Activated CD8-positive, alpha-beta memory T cell treated with anti-CD3 and anti-CD28 coated beads for 36 hours (primary cell): ENCODE measurements at regions not wholly inside any gene's neighbourhood (a gene's known extent, or its start where the extent isn't known, plus 50 kb on each side); places are given as distances from the start of the nearest gene placed in this dataset.

Experiments
- CTCF ChIA-PET: fragments of 350-600 bp; sonication (Branson Sonifier 250); formaldehyde crosslinking; loops from one replicate; lab custom pipeline; 2021; ENCODE audit warnings: antibody characterized with exemption; lab: Charles Lee
- POLR2A ChIA-PET: fragments of 350-600 bp; sonication (Branson Sonifier 250); formaldehyde crosslinking; loops from one replicate; lab custom pipeline; 2021; ENCODE audit warnings: antibody characterized with exemption; lab: Charles Lee

DNA sequence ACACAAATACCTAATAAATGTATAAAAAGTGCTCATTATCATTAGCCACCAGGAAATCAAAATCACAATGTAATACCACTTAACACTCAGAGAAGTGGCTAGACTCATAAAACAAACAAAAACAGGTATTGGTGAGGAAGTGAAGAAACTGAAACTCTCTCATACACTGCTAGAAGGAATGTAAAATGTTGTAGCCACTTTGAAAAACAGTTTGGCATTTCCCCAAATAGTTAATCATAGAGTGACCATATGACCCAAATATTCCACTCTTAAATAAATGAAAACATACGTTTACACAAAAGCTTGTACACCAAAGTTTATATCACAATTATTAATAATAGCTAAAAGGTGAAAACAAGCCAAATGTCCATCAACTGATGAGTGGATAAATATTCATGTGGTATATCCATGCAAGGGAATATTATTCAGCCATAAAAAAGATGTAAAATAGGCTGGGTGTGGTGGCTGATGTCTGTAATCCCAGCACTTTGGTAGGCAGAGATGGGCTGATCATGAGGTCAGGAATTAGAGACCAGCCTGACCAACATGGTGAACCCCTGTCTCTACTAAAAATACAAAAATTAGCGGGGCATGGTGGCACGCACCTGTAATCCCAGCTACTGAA is 86.2 kb upstream of the COL5A2 start:
- ChIA-PET CTCF (no interaction called here), POLR2A (no interaction called here)

- ChIA-PET POLR2A (no interaction called here), CTCF (no interaction called here)
These were observed 87.9 kb upstream of the COL5A2 start for GRCh38 chr2:189267491-189267890.

GRCh38 chr2:189267925-189268579 is 88.5 kb upstream of the COL5A2 start:
- ChIA-PET POLR2A (no interaction called here), CTCF (no interaction called here)

GRCh38 chr2:189268763-189269162 is 89.2 kb upstream of the COL5A2 start:
- ChIA-PET POLR2A (no interaction called here), CTCF (no interaction called here)

DNA sequence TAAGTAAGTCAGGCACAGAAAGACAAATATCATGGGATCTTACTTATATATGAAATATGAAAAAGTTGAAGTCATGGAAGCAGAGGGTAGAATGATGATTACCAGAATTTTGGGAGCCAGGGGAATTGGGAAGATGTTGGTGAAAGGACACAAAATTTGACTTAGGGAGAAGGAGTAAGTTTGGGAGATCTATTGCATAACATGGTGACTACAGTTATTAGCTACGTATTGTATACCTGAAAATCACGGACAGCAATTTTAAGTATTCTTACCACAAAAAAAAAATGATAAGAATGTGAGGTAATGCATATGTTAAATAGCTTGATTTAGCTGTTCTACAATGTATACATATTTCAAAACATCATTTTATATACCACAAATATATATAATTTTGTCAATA is 94.2 kb upstream of the COL5A2 start:
- POLR2A ChIA-PET, result no interaction called here
- CTCF ChIA-PET, result no interaction called here

DNA sequence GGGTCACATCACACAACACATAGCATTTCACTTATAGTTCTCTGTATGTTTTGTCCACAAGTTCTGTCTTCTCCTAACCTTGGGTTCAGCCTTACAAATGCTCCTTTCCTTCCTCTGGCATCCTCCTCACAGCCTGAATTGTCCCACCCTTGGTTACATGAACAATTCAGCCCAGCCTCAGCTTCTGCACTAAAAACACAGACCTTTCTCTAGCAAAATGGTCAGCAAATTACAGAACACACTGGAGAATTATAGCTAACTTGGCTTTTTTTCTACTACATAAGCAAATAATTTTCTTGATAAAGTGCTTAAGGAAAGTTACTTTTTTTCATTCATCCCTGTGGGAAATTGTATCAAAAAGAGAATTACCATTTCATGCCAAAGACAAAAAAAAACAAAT is 94.8 kb upstream of the COL5A2 start:
- ChIA-PET POLR2A (no interaction called here), CTCF (no interaction called here)

DNA sequence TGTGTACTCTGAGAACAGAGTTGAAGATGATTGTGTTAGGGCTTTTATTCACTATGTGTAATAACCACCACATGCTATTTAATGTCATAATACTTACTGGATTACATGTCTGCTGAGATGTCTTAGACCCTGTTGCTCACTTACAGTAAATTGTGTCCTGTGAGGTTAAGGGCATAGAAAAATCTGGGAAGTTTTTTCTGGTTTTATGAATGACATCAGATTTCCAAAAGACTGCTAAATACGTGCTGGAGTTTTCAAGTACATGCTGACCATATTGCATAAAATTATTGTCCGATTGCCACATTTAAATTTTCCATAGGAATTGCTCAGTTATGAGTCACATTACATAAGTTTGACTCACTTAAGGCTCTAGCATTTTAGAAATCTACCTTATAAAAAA is 96.7 kb upstream of the COL5A2 start:
- ChIA-PET CTCF (no interaction called here), POLR2A (no interaction called here)

GRCh38 chr2:189281201-189281600 is 101.6 kb upstream of the COL5A2 start:
- CTCF ChIA-PET, result no interaction called here
- POLR2A ChIA-PET, result no interaction called here

- ChIA-PET POLR2A (no interaction called here), CTCF (no interaction called here)
These were observed 105.8 kb upstream of the COL5A2 start for GRCh38 chr2:189285349-189285748.

DNA sequence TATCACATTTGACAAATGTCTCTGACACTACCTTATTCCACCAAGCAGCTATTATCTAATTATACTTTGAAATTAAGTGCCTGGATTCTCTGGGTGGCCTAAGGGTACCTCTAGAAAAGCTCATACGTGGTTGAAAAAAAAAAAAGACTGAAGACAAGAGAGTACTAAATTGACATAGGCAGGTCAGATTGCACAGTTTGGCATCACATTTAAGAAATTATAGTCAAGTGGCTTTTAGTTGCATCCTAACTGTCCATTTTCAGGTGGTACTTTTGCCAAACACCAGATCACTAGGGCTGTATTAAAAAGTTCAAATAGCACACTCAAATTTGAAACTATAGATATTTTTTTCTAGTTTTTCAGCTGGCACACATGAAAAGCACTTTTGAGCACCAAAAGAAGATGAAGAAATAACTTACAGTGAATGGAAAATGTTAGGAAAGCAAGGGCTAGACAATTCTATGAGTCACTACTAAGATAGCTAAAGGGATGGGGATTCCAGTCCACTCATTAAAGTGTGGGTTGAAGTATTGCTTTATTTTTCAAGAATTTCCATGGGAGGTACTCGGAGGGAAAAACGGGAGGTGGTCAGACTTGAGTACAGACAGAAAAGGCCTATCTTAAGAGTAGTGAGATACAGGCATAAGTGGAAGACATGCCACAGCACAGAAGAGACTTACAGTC is 106.5 kb upstream of the COL5A2 start:
- CTCF ChIA-PET, result no interaction called here

GRCh38 chr2:189287363-189287762 is 107.8 kb upstream of the COL5A2 start:
- POLR2A ChIA-PET, result no interaction called here
- CTCF ChIA-PET, result interaction anchor here (0.6 to 1.5 kb wide), 3 partner anchors 139 to 1839 kb away, joined by 3 to 6 read pairs (median 3); no protein-coding TSS in a partner anchor

More for the DNA sequence above, 106.5 kb upstream of the COL5A2 start:
- POLR2A ChIA-PET, result interaction anchor here (0.7 kb wide), 1 partner anchor 16 kb away, joined by 3 read pairs; no protein-coding TSS in a partner anchor

DNA sequence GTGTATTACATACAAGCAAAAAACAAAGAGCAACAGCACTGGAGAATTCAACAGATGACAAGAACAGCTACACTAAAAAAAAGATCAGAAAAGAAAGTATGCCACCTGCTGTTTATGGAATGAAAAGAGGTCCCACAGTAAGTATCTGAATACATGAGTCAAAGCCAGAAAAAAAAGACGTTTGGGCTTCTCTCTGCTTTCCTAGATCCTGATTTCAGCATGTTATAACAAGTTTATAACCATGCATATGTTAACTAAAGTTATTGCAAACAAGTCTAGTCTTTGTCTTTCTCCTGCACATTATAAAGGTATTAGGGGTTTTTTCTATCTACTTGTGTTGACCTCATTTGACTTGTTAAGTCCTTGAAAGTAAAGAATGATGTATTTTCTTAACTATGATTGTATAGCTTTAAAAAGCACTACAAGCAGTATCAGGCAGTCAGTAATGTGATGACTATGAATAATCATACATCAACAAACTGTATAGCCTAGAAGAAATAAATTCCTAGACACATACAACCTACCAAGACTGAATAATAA is 108.5 kb upstream of the COL5A2 start:
- POLR2A ChIA-PET, result no interaction called here

GRCh38 chr2:189291460-189291859 is 111.9 kb upstream of the COL5A2 start:
- ChIA-PET POLR2A (no interaction called here), CTCF (no interaction called here)

More for the DNA sequence above, 108.5 kb upstream of the COL5A2 start:
- CTCF ChIA-PET, result interaction anchor here (0.6 to 1.5 kb wide), 4 partner anchors 140 to 155 kb away, joined by 3 to 6 read pairs (median 4); no protein-coding TSS in a partner anchor

DNA sequence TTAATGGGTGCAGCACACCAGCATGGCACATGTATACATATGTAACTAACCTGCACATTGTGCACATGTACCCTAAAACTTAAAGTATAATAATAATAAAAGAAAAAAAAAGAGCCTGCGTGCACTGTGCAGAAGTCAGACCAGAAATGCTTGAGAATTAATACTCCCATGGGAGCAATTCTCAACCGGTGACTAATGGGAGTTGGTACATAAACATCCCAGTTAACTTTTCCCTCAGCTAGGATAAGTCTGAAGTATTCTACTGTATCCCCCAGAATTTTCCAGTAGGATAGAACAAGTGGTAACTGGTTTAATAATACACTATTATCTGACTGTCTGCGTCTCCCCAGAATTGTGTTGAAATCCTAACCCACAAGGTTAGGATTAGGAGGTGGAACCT is 113.6 kb upstream of the COL5A2 start:
- ChIA-PET POLR2A (no interaction called here), CTCF (interaction anchor here (0.7 kb wide), 1 partner anchor 26 kb away, joined by 5 read pairs; no protein-coding TSS in a partner anchor)

DNA sequence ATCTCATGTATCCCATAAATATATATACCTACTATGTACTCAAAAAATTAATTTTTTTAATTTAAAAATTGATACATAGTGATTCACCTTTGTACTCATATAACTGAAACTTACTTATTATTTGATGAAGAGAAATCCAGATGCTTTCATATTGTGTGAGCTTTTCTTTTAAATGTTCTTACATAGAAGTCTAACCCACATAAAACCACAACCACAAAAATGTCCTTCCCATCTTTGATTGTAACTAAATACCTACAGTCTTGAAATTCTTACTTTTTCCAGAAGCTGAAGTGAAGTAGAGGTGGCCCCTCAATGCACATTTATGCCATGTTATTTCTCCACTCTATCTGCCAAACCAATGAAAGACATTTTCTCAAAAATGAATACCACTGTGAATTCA is 117.9 kb upstream of the COL5A2 start:
- POLR2A ChIA-PET, result no interaction called here
- CTCF ChIA-PET, result no interaction called here

DNA sequence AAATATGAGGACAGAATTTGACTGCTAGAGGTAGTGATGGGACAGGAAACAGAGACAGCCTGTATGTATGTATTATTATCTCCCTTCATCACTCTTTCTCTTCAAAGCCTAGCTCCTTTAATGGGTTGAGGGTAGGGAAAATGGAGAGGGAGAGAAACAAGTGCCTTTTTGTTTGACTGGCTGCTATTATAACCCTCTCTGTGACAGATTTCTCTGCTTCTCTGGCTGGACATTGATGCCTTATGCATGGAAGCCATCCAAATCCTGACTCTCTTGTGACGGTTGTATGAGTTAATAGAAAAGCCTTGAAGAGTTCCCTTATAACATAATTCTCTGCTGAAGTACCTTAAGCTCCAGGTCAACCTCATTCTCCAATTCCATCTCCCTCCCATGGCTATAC is 118.5 kb upstream of the COL5A2 start:
- CTCF ChIA-PET, result no interaction called here
- POLR2A ChIA-PET, result no interaction called here

GRCh38 chr2:189298481-189298880 is 118.9 kb upstream of the COL5A2 start:
- POLR2A ChIA-PET, result no interaction called here
- CTCF ChIA-PET, result no interaction called here

DNA sequence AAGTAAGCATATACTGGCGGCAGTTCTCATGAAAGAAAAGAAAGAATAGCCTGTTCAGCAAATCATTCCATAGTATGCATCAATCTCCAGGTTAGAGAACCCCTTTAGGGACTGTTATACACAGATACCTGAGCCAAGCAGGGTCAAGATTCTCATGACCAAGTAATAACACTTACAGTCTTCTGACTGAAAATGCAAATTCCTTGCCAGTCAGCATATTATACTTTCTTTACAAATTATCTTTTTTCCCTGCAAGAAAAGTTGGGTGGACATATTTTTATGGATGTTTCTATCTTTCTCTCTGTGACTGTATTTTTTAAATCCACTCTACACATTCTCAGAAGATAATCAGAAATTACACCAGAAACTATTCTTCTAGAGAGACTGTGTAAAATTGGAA is 120.4 kb upstream of the COL5A2 start:
- POLR2A ChIA-PET, result no interaction called here
- CTCF ChIA-PET, result no interaction called here

DNA sequence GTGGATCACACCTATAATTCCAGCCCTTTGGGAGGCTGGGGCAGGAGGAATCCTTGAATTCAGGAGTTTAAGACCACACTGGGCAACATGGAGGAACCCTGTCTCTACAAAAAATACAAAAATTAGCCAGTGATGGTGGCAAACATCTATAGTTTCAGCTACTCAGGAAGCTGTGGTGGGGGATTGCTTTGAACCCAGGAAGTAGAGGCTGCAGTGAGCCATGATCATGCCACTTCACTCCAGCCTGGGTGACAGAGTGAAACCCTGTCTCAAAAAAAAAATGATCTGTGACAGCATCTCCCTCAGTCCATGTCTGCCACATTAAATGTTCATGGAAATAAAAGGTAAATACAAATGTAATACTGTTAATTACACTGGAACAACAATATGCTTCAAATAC is 121.4 kb upstream of the COL5A2 start:
- CTCF ChIA-PET, result no interaction called here
- POLR2A ChIA-PET, result no interaction called here

- POLR2A ChIA-PET, result interaction anchor here (0.5 kb wide), 1 partner anchor 16 kb away, joined by 3 read pairs; no protein-coding TSS in a partner anchor
- CTCF ChIA-PET, result no interaction called here
These were observed 122.8 kb upstream of the COL5A2 start for GRCh38 chr2:189302274-189302948.
